Body of pancreas (tissue), 4 donors: ENCODE measurements at regions not wholly inside any gene's neighbourhood (a gene's known extent, or its start where the extent isn't known, plus 50 kb on each side); places are given as distances from the start of the nearest gene placed in this dataset.
"Not testable (repeated sequence)": the region's sequence is repeated elsewhere in the genome, so short reads cannot be mapped to it uniquely, and the experiment has no call there.

ENCODE experiments used
- CTCF ChIP-seq, 7 experiments: fragments of 450-650 bp in 4 of 7; fragments of 200-600 bp in 3 of 7; sonication (generic) in 3 of 7; IDR thresholded peaks; one replicate each; pipeline ENCODE4 v1.5.1; 2016 to 2019; ENCODE audit warnings: antibody characterized with exemption in 7 of 7
- POLR2A ChIP-seq, 3 donors: fragments of 450-650 bp; IDR thresholded peaks; one replicate each; pipeline ENCODE4 v1.6.1; 2016; ENCODE audit warnings: antibody characterized with exemption in 3 of 3, mild to moderate bottlenecking in 2 of 3

- TF ChIP-seq CTCF, POLR2A (IDR thresholded peaks at IDR 0.05): not testable (repeated sequence)
These were observed 806.3 kb downstream of the PRIM2 start for GRCh38 chr6:58123770-58124169.
